Activated CD8-positive, alpha-beta T cell treated with anti-CD3 and anti-CD28 coated beads, Interleukin-2, amount 10 ng/mL, durations not matched to agents 7 days and 5 days (primary cell): ENCODE measurements at regions not wholly inside any gene's neighbourhood (a gene's known extent, or its start where the extent isn't known, plus 50 kb on each side); places are given as distances from the start of the nearest gene placed in this dataset.

ENCODE experiments used
- ATAC-seq: fragments of 150-1000 bp; cut with Tn5 transposase; one replicate; pipeline ENCODE4 v1.10.0; 2021; ENCODE audit warnings: moderate library complexity
- CTCF ChIA-PET: fragments of 350-600 bp; sonication (Branson Sonifier 250); formaldehyde crosslinking; loops from one replicate; lab custom pipeline; 2021; ENCODE audit warnings: antibody characterized with exemption; lab: Charles Lee
- POLR2A ChIA-PET: fragments of 350-600 bp; sonication (Branson Sonifier 250); formaldehyde crosslinking; loops from one replicate; lab custom pipeline; 2021; ENCODE audit warnings: antibody characterized with exemption; lab: Charles Lee
- DNase-seq: peaks from one replicate; pipeline ENCODE4 v3.0.0-alpha.2; 2020
- H3K27ac Mint-ChIP-seq: one replicate; pipeline ENCODE4 v1.8.0; 2021; ENCODE audit warnings: mild to moderate bottlenecking, mixed read lengths
- H3K27me3 Mint-ChIP-seq: one replicate; pipeline ENCODE4 v1.8.0; 2021; ENCODE audit warnings: low read depth, mixed read lengths
- H3K36me3 Mint-ChIP-seq: one replicate; pipeline ENCODE4 v1.8.0; 2021; ENCODE audit warnings: low read depth, mixed read lengths
- H3K4me1 Mint-ChIP-seq: one replicate; pipeline ENCODE4 v1.8.0; 2021; ENCODE audit warnings: low read depth, mixed read lengths
- H3K4me3 Mint-ChIP-seq: one replicate; pipeline ENCODE4 v1.8.0; 2021; ENCODE audit warnings: mild to moderate bottlenecking, mixed read lengths
- H3K9me3 Mint-ChIP-seq: one replicate; pipeline ENCODE4 v1.8.0; 2022; ENCODE audit warnings: mixed read lengths; ENCODE audit not compliant: insufficient read depth

GRCh38 chr12:3950714-3951320 is 77.6 kb upstream of the PARP11 start:
- Mint-ChIP-seq H3K36me3 (peaks cover 18% of the 10 kb centered on the region), H3K27ac (peak overlapping the region; percentile 86), H3K9me3 (peaks cover 8% of the 10 kb centered on the region), H3K27me3 (peaks cover 2% of the 10 kb centered on the region), H3K4me1 (peaks cover 46% of the 10 kb centered on the region), H3K4me3 (no peak overlapping the region)
- peak; percentile 37 for ATAC-seq
- POLR2A ChIA-PET = no interaction called here
- CTCF ChIA-PET = interaction anchor here (0.7 to 5.2 kb wide), 11 partner anchors 11 to 327 kb away, joined by 3 to 23 read pairs (median 5); no protein-coding TSS in a partner anchor
- no peak for DNase-seq

- peak overlapping the region; percentile 75 for H3K27ac Mint-ChIP-seq
- POLR2A ChIA-PET = interaction anchor here (1.3 kb wide), 1 partner anchor 27 kb away, joined by 4 read pairs; no protein-coding TSS in a partner anchor
- DNase-seq (no peak), ATAC-seq (no peak)
- peak overlapping the region; percentile 2 for H3K4me3 Mint-ChIP-seq
- CTCF ChIA-PET = interaction anchor here (0.6 to 3.8 kb wide), 6 partner anchors 9 to 329 kb away, joined by 3 to 14 read pairs (median 4); no protein-coding TSS in a partner anchor
- H3K36me3 Mint-ChIP-seq = peaks cover 18% of the 10 kb centered on the region
- peaks cover 8% of the 10 kb centered on the region for H3K9me3 Mint-ChIP-seq
- peaks cover 9% of the 10 kb centered on the region for H3K27me3 Mint-ChIP-seq
- H3K4me1 Mint-ChIP-seq = peaks cover 45% of the 10 kb centered on the region
These were observed 74.6 kb upstream of the PARP11 start for GRCh38 chr12:3947781-3948180.

GRCh38 chr12:3945671-3946070 is 72.5 kb upstream of the PARP11 start:
- CTCF ChIA-PET = interaction anchor here (1.0 to 1.1 kb wide), 2 partner anchors 17 to 48 kb away, joined by 3 read pairs; no protein-coding TSS in a partner anchor
- Mint-ChIP-seq H3K4me3 (no peak overlapping the region), H3K27ac (peak overlapping the region; percentile 12), H3K4me1 (peaks cover 31% of the 10 kb centered on the region), H3K27me3 (peaks cover 9% of the 10 kb centered on the region), H3K36me3 (peaks cover 18% of the 10 kb centered on the region), H3K9me3 (peaks cover 8% of the 10 kb centered on the region)
- POLR2A ChIA-PET = interaction anchor here (0.6 kb wide), 1 partner anchor 159 kb away, joined by 6 read pairs; no protein-coding TSS in a partner anchor
- ATAC-seq (no peak), DNase-seq (no peak)

- no peak for ATAC-seq
- CTCF ChIA-PET = interaction anchor here (1.0 kb wide), 1 partner anchor 18 kb away, joined by 3 read pairs; no protein-coding TSS in a partner anchor
- POLR2A ChIA-PET = interaction anchor here (0.8 kb wide), 1 partner anchor 48 kb away, joined by 3 read pairs; no protein-coding TSS in a partner anchor
- no peak overlapping the region for H3K27ac Mint-ChIP-seq
- peaks cover 24% of the 10 kb centered on the region for H3K4me1 Mint-ChIP-seq
- peaks cover 18% of the 10 kb centered on the region for H3K36me3 Mint-ChIP-seq
- no peak for DNase-seq
- peaks cover 9% of the 10 kb centered on the region for H3K27me3 Mint-ChIP-seq
- peaks cover 8% of the 10 kb centered on the region for H3K9me3 Mint-ChIP-seq
- no peak overlapping the region for H3K4me3 Mint-ChIP-seq
These were observed 71.4 kb upstream of the PARP11 start for GRCh38 chr12:3944620-3945019.

- ChIA-PET POLR2A (no interaction called here), CTCF (interaction anchor here (0.9 to 3.0 kb wide), 3 partner anchors 9 to 52 kb away, joined by 3 to 12 read pairs (median 7); no protein-coding TSS in a partner anchor)
- DNase-seq (no peak), ATAC-seq (no peak)
- Mint-ChIP-seq H3K27me3 (peaks cover 2% of the 10 kb centered on the region), H3K9me3 (no peaks in the 10 kb centered on the region), H3K36me3 (no peaks in the 10 kb centered on the region), H3K4me3 (no peak overlapping the region), H3K27ac (no peak overlapping the region), H3K4me1 (peaks cover 28% of the 10 kb centered on the region)
These were observed 64.9 kb upstream of the PARP11 start for GRCh38 chr12:3938042-3938544.

GRCh38 chr12:3935078-3935477 is 61.9 kb upstream of the PARP11 start:
- H3K9me3 Mint-ChIP-seq = no peaks in the 10 kb centered on the region
- ChIA-PET CTCF (interaction anchor here (1.1 to 3.4 kb wide), 6 partner anchors 15 to 61 kb away, joined by 3 to 16 read pairs (median 10); partner anchors contain the start of gene PARP11), POLR2A (no interaction called here)
- H3K27ac Mint-ChIP-seq = peak overlapping the region; percentile 82
- no peaks in the 10 kb centered on the region for H3K36me3 Mint-ChIP-seq
- ATAC-seq (no peak), DNase-seq (peak; percentile 36)
- peaks cover 2% of the 10 kb centered on the region for H3K27me3 Mint-ChIP-seq
- H3K4me1 Mint-ChIP-seq = peaks cover 44% of the 10 kb centered on the region
- peak overlapping the region; percentile 58 for H3K4me3 Mint-ChIP-seq

GRCh38 chr12:3933819-3934192 is 60.6 kb upstream of the PARP11 start:
- CTCF ChIA-PET = interaction anchor here (1.1 to 3.4 kb wide), 10 partner anchors 16 to 342 kb away, joined by 3 to 16 read pairs (median 4); partner anchors contain the start of gene PARP11
- no peak for ATAC-seq

GRCh38 chr12:3933074-3933818 is 60.0 kb upstream of the PARP11 start:
- peak; percentile 31 for ATAC-seq
- H3K27ac Mint-ChIP-seq = no peak overlapping the region
- peaks cover 53% of the 10 kb centered on the region for H3K4me1 Mint-ChIP-seq
- H3K4me3 Mint-ChIP-seq = no peak overlapping the region
- ChIA-PET POLR2A (interaction anchor here (1.2 kb wide), 1 partner anchor 11 kb away, joined by 5 read pairs; no protein-coding TSS in a partner anchor), CTCF (interaction anchor here (1.1 to 3.4 kb wide), 10 partner anchors 15 to 343 kb away, joined by 3 to 16 read pairs (median 4); no protein-coding TSS in a partner anchor)
- DNase-seq = no peak
- no peaks in the 10 kb centered on the region for H3K36me3 Mint-ChIP-seq
- no peaks in the 10 kb centered on the region for H3K9me3 Mint-ChIP-seq
- peaks cover 3% of the 10 kb centered on the region for H3K27me3 Mint-ChIP-seq

More at GRCh38 chr12:3933819-3934192, 60.6 kb upstream of the PARP11 start:
- Mint-ChIP-seq H3K9me3 (no peaks in the 10 kb centered on the region), H3K27ac (peak overlapping the region; percentile 7), H3K4me1 (peaks cover 51% of the 10 kb centered on the region), H3K27me3 (peaks cover 4% of the 10 kb centered on the region), H3K4me3 (peak overlapping the region; percentile 1), H3K36me3 (no peaks in the 10 kb centered on the region)
- POLR2A ChIA-PET = interaction anchor here (1.2 kb wide), 1 partner anchor 12 kb away, joined by 5 read pairs; no protein-coding TSS in a partner anchor
- DNase-seq = no peak

GRCh38 chr12:3931776-3932175 is 58.6 kb upstream of the PARP11 start:
- POLR2A ChIA-PET = interaction anchor here (0.5 kb wide), 1 partner anchor 435 kb away, joined by 3 read pairs; no protein-coding TSS in a partner anchor
- CTCF ChIA-PET = interaction anchor here (0.8 to 3.4 kb wide), 3 partner anchors 32 to 46 kb away, joined by 3 to 16 read pairs (median 4); no protein-coding TSS in a partner anchor
- H3K4me3 Mint-ChIP-seq = no peak overlapping the region

GRCh38 chr12:3931206-3931605 is 58.0 kb upstream of the PARP11 start:
- H3K27ac Mint-ChIP-seq = no peak overlapping the region
- DNase-seq (no peak), ATAC-seq (no peak)
- H3K36me3 Mint-ChIP-seq = no peaks in the 10 kb centered on the region
- no peaks in the 10 kb centered on the region for H3K9me3 Mint-ChIP-seq
- H3K4me1 Mint-ChIP-seq = peaks cover 53% of the 10 kb centered on the region
- CTCF ChIA-PET = interaction anchor here (0.8 to 1.5 kb wide), 3 partner anchors 32 to 33 kb away, joined by 3 to 4 read pairs (median 4); no protein-coding TSS in a partner anchor
- peaks cover 4% of the 10 kb centered on the region for H3K27me3 Mint-ChIP-seq
- POLR2A ChIA-PET = no interaction called here
- no peak overlapping the region for H3K4me3 Mint-ChIP-seq

More at GRCh38 chr12:3931776-3932175, 58.6 kb upstream of the PARP11 start:
- peaks cover 53% of the 10 kb centered on the region for H3K4me1 Mint-ChIP-seq
- H3K27me3 Mint-ChIP-seq = peaks cover 4% of the 10 kb centered on the region
- no peaks in the 10 kb centered on the region for H3K36me3 Mint-ChIP-seq
- no peaks in the 10 kb centered on the region for H3K9me3 Mint-ChIP-seq
- H3K27ac Mint-ChIP-seq = no peak overlapping the region
- ATAC-seq (no peak), DNase-seq (no peak)
